CD4-positive, alpha-beta T cell (primary cell): ENCODE measurements at regions not wholly inside any gene's neighbourhood (a gene's known extent, or its start where the extent isn't known, plus 50 kb on each side); places are given as distances from the start of the nearest gene placed in this dataset.

Experiments
- ATAC-seq: fragments of 200-7000 bp; cut with Tn5 transposase; one replicate; pipeline ENCODE4 v1.10.0; 2022; ENCODE audit warnings: mild to moderate bottlenecking; ENCODE audit not compliant: poor library complexity
- CTCF ChIA-PET: fragments of 350-600 bp; sonication (Branson Sonifier 250); formaldehyde crosslinking; loops from one replicate; lab custom pipeline; 2021; ENCODE audit warnings: antibody characterized with exemption, inconsistent platforms; lab: Charles Lee
- POLR2A ChIA-PET: fragments of 350-600 bp; sonication (Branson Sonifier 250); formaldehyde crosslinking; loops from one replicate; lab custom pipeline; 2021; ENCODE audit warnings: antibody characterized with exemption, inconsistent platforms; lab: Charles Lee
- DNase-seq, 14 experiments: peaks; one replicate each; pipeline ENCODE4 v3.0.0-alpha.2; 2013 to 2020; ENCODE audit warnings: mixed read lengths in 2 of 14
- H3K27ac ChIP-seq, 2 donors: one replicate each; pipeline versions ENCODE4 v1.5.1 to v1.7.0; 2013; ENCODE audit warnings: low read length in 2 of 2, low read depth in 1 of 2, mild to moderate bottlenecking in 1 of 2
- H3K27me3 ChIP-seq, 2 experiments: 1 replicate in 1 of 2; 2 replicates in 1 of 2; pipeline versions ENCODE4 v1.6.1 to v1.7.0; 2013; ENCODE audit warnings: low read length in 2 of 2, control low read depth in 1 of 2, mild to moderate bottlenecking in 1 of 2, moderate library complexity in 1 of 2; ENCODE audit not compliant: insufficient read depth in 2 of 2, control insufficient read depth in 1 of 2
- H3K36me3 ChIP-seq: one replicate; pipeline ENCODE4 v1.6.1; 2013; ENCODE audit warnings: low read length, control low read depth; ENCODE audit not compliant: insufficient read depth
- H3K4me1 ChIP-seq: one replicate; pipeline ENCODE4 v1.6.1; 2013; ENCODE audit warnings: low read length, control low read depth; ENCODE audit not compliant: insufficient read depth
- H3K4me3 ChIP-seq: one replicate; pipeline ENCODE4 v1.5.1; 2013; ENCODE audit warnings: mild to moderate bottlenecking, low read length, moderate library complexity
- H3K9me3 ChIP-seq, 2 experiments: 1 replicate in 1 of 2; 2 replicates in 1 of 2; pipeline versions ENCODE4 v1.6.1 to v1.7.0; 2013; ENCODE audit warnings: low read length in 2 of 2, mild to moderate bottlenecking in 2 of 2, control low read depth in 1 of 2, moderate library complexity in 1 of 2; ENCODE audit not compliant: control insufficient read depth in 1 of 2, insufficient read depth in 1 of 2
- H3K27ac Mint-ChIP-seq: one replicate; pipeline ENCODE4 v1.8.0; 2020; ENCODE audit warnings: mixed read lengths
- H3K27me3 Mint-ChIP-seq: one replicate; pipeline ENCODE4 v1.8.0; 2021; ENCODE audit warnings: mixed read lengths
- H3K36me3 Mint-ChIP-seq: one replicate; pipeline ENCODE4 v1.8.0; 2021; ENCODE audit warnings: low read depth, mixed read lengths
- H3K4me1 Mint-ChIP-seq: one replicate; pipeline ENCODE4 v1.8.0; 2021; ENCODE audit warnings: low read depth, mixed read lengths
- H3K4me3 Mint-ChIP-seq: one replicate; pipeline ENCODE4 v1.8.0; 2020; ENCODE audit warnings: mild to moderate bottlenecking, mixed read lengths
- H3K9me3 Mint-ChIP-seq: one replicate; pipeline ENCODE4 v1.8.0; 2020; ENCODE audit warnings: mixed read lengths
- CTCF ChIP-seq: fragments of 200-600 bp; IDR thresholded peaks from one replicate; pipeline ENCODE4 v1.8.0; 2022; ENCODE audit warnings: antibody characterized with exemption, mild to moderate bottlenecking
- intact Hi-C, 2 experiments: fragments of 100-400 bp; cut with DNase I in 1 of 2; cut with micrococcal nuclease in 1 of 2; formaldehyde crosslinking; loops; one replicate each; pipeline versions ENCODE4 v1.15.1 to v1.9.0; 2023 to 2025; cut with DNase I, micrococcal nuclease

GRCh38 chr12:67818459-67818903 lies 169.9 kb downstream of the DYRK2 start:
- POLR2A ChIA-PET: no interaction called here
- ATAC-seq: no peak

GRCh38 chr12:67819902-67820301 lies 169.3 kb upstream of the IFNG-AS1 start:
- H3K27ac Mint-ChIP-seq: no peak overlapping the region
- intact Hi-C loops: no loop called here
- DNase-seq (no peak), ATAC-seq (no peak)
- Histone ChIP-seq H3K9me3 (peaks cover 0 to 11% of the 10 kb centered on the region in 2 experiments), H3K4me3 (no peak overlapping the region), H3K27ac (no peak overlapping the region), H3K27me3 (no peaks in the 10 kb centered on the region), H3K36me3 (no peaks in the 10 kb centered on the region), H3K4me1 (no peaks in the 10 kb centered on the region)
- peaks cover 2% of the 10 kb centered on the region for H3K9me3 Mint-ChIP-seq
- no peak overlapping the region for H3K4me3 Mint-ChIP-seq
- ChIA-PET CTCF (no interaction called here), POLR2A (no interaction called here)
- no peaks in the 10 kb centered on the region for H3K27me3 Mint-ChIP-seq
- no peaks in the 10 kb centered on the region for H3K4me1 Mint-ChIP-seq
- no peaks in the 10 kb centered on the region for H3K36me3 Mint-ChIP-seq
- TF ChIP-seq CTCF: no peak

More at GRCh38 chr12:67818459-67818903, 169.9 kb downstream of the DYRK2 start:
- CTCF ChIA-PET: no interaction called here
- Histone ChIP-seq H3K27ac (no peak overlapping the region), H3K4me3 (no peak overlapping the region), H3K36me3 (no peaks in the 10 kb centered on the region), H3K27me3 (no peaks in the 10 kb centered on the region), H3K9me3 (peaks cover 0 to 11% of the 10 kb centered on the region in 2 experiments), H3K4me1 (no peaks in the 10 kb centered on the region)
- TF ChIP-seq CTCF: no peak
- H3K4me1 Mint-ChIP-seq: no peaks in the 10 kb centered on the region
- H3K36me3 Mint-ChIP-seq: no peaks in the 10 kb centered on the region
- intact Hi-C loops: no loop called here
- peaks cover 2% of the 10 kb centered on the region for H3K9me3 Mint-ChIP-seq
- no peaks in the 10 kb centered on the region for H3K27me3 Mint-ChIP-seq
- H3K27ac Mint-ChIP-seq: no peak overlapping the region
- no peak for DNase-seq
- no peak overlapping the region for H3K4me3 Mint-ChIP-seq

GRCh38 chr12:67820694-67821093 lies 168.6 kb upstream of the IFNG-AS1 start:
- intact Hi-C loops: no loop called here
- peaks cover 0 to 4% of the 10 kb centered on the region in 2 experiments for H3K9me3 ChIP-seq
- no peak overlapping the region for H3K27ac Mint-ChIP-seq
- H3K27ac ChIP-seq: no peak overlapping the region
- DNase-seq: no peak
- no peaks in the 10 kb centered on the region for H3K36me3 ChIP-seq
- CTCF ChIA-PET: no interaction called here
- no peak overlapping the region for H3K4me3 Mint-ChIP-seq
- peaks cover 2% of the 10 kb centered on the region for H3K9me3 Mint-ChIP-seq
- H3K4me1 ChIP-seq: no peaks in the 10 kb centered on the region
- TF ChIP-seq CTCF: no peak
- no peak for ATAC-seq
- POLR2A ChIA-PET: no interaction called here
- no peaks in the 10 kb centered on the region for H3K4me1 Mint-ChIP-seq
- H3K36me3 Mint-ChIP-seq: no peaks in the 10 kb centered on the region
- no peak overlapping the region for H3K4me3 ChIP-seq
- no peaks in the 10 kb centered on the region for H3K27me3 ChIP-seq
- no peaks in the 10 kb centered on the region for H3K27me3 Mint-ChIP-seq
